SW480 (cell line): ENCODE measurements at regions not wholly inside any gene's neighbourhood (a gene's known extent, or its start where the extent isn't known, plus 50 kb on each side); places are given as distances from the start of the nearest gene placed in this dataset.

Experiments
- DNase-seq: peaks from one replicate; pipeline ENCODE4 v3.0.0-alpha.2; 2016; ENCODE audit warnings: low spot score

GRCh38 chr12:78586790-78587189, 277.8 kb upstream of the SYT1 start:
- DNase-seq: no peak

GRCh38 chr12:78599366-78599765, 265.2 kb upstream of the SYT1 start:
- DNase-seq: no peak

GRCh38 chr12:78600541-78600940, 264.0 kb upstream of the SYT1 start:
- DNase-seq: no peak

- DNase-seq: no peak
These were observed 253.1 kb upstream of the SYT1 start for GRCh38 chr12:78611504-78611903.

GRCh38 chr12:78612190-78612589, 252.4 kb upstream of the SYT1 start:
- no peak for DNase-seq

- DNase-seq: no peak
These were observed 246.9 kb upstream of the SYT1 start for GRCh38 chr12:78617683-78618082.

- DNase-seq: no peak
These were observed 241.9 kb upstream of the SYT1 start for GRCh38 chr12:78622529-78623195.

GRCh38 chr12:78628491-78629100, 236.0 kb upstream of the SYT1 start:
- DNase-seq: no peak

GRCh38 chr12:78636231-78636855, 228.2 kb upstream of the SYT1 start:
- no peak for DNase-seq

- DNase-seq: peak; percentile 7
These were observed 222.6 kb upstream of the SYT1 start for GRCh38 chr12:78641837-78642423.

GRCh38 chr12:78645956-78646355, 218.6 kb upstream of the SYT1 start:
- no peak for DNase-seq

GRCh38 chr12:78651755-78652154, 212.8 kb upstream of the SYT1 start:
- no peak for DNase-seq

- no peak for DNase-seq
These were observed 198.0 kb upstream of the SYT1 start for GRCh38 chr12:78666584-78666983.

- DNase-seq: no peak
These were observed 193.3 kb upstream of the SYT1 start for GRCh38 chr12:78671295-78671694.

GRCh38 chr12:78672033-78672432, 192.5 kb upstream of the SYT1 start:
- DNase-seq: no peak

- DNase-seq: no peak
These were observed 190.1 kb upstream of the SYT1 start for GRCh38 chr12:78674311-78675090.

GRCh38 chr12:78680596-78680995, 184.0 kb upstream of the SYT1 start:
- DNase-seq: no peak

GRCh38 chr12:78683031-78683430, 181.5 kb upstream of the SYT1 start:
- DNase-seq: no peak

GRCh38 chr12:78683626-78684025, 180.9 kb upstream of the SYT1 start:
- no peak for DNase-seq

GRCh38 chr12:78684419-78684818, 180.2 kb upstream of the SYT1 start:
- DNase-seq: no peak

GRCh38 chr12:78695749-78696148, 168.8 kb upstream of the SYT1 start:
- no peak for DNase-seq

- no peak for DNase-seq
These were observed 168.3 kb upstream of the SYT1 start for GRCh38 chr12:78696267-78696666.
